Testis (tissue), 2 donors: ENCODE measurements at regions not wholly inside any gene's neighbourhood (a gene's known extent, or its start where the extent isn't known, plus 50 kb on each side); places are given as distances from the start of the nearest gene placed in this dataset.
A peak's percentile ranks its signal among the peaks of the same experiment; 100 is the strongest.

Experiments used
- DNase-seq: peaks from one replicate; pipeline ENCODE4 v3.0.0-alpha.2; 2019
- H3K27ac ChIP-seq, 2 donors: fragments of 200-600 bp; sonication (generic); one replicate each; pipeline ENCODE4 v1.5.1; 2019
- H3K27me3 ChIP-seq: fragments of 200-600 bp; sonication (generic); one replicate; pipeline ENCODE4 v1.5.1; 2019
- H3K36me3 ChIP-seq: fragments of 200-600 bp; sonication (generic); one replicate; pipeline ENCODE4 v1.5.1; 2017; ENCODE audit warnings: low read depth; ENCODE audit errors: missing control alignments
- H3K4me1 ChIP-seq: fragments of 200-600 bp; sonication (generic); one replicate; pipeline ENCODE4 v1.5.1; 2019
- H3K4me3 ChIP-seq, 2 donors: fragments of 200-600 bp; sonication (generic); one replicate each; pipeline ENCODE4 v1.5.1; 2017 to 2019
- H3K9me3 ChIP-seq: fragments of 200-600 bp; sonication (generic); one replicate; pipeline ENCODE4 v1.5.1; 2017
- POLR2A ChIP-seq: fragments of 450-650 bp; IDR thresholded peaks from one replicate; pipeline ENCODE4 v1.6.1; 2017; ENCODE audit warnings: antibody characterized with exemption, mild to moderate bottlenecking, moderate library complexity
- WGBS, 2 donors: methylation state at CpG; one replicate each; pipeline ENCODE4 v1.1.5; 2018; 5-methylcytosine and 5-hydroxymethylcytosine counted together
- intact Hi-C: fragments of 100-400 bp; cut with DNase I; formaldehyde crosslinking; loops from one replicate; pipeline ENCODE4 v1.15.1; 2023; ENCODE audit warnings: low total_unique reads
- TF ChIP-seq, protein P1 (sequence below), 3 experiments: fragments of 450-650 bp in 2 of 3; fragments of 200-600 bp in 1 of 3; sonication (generic) in 1 of 3; IDR thresholded peaks; one replicate each; pipeline ENCODE4 v1.5.1; 2016 to 2019; ENCODE audit warnings: antibody characterized with exemption in 3 of 3, mild to moderate bottlenecking in 2 of 3, moderate library complexity in 1 of 3

- H3K27me3 ChIP-seq: no peaks in the 10 kb centered on the region
- H3K27ac ChIP-seq: no peak overlapping the region
- no peaks in the 10 kb centered on the region for H3K9me3 ChIP-seq
- TF ChIP-seq, protein P1, sequence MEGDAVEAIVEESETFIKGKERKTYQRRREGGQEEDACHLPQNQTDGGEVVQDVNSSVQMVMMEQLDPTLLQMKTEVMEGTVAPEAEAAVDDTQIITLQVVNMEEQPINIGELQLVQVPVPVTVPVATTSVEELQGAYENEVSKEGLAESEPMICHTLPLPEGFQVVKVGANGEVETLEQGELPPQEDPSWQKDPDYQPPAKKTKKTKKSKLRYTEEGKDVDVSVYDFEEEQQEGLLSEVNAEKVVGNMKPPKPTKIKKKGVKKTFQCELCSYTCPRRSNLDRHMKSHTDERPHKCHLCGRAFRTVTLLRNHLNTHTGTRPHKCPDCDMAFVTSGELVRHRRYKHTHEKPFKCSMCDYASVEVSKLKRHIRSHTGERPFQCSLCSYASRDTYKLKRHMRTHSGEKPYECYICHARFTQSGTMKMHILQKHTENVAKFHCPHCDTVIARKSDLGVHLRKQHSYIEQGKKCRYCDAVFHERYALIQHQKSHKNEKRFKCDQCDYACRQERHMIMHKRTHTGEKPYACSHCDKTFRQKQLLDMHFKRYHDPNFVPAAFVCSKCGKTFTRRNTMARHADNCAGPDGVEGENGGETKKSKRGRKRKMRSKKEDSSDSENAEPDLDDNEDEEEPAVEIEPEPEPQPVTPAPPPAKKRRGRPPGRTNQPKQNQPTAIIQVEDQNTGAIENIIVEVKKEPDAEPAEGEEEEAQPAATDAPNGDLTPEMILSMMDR (IDR thresholded peaks at IDR 0.05): no peak
- TF ChIP-seq POLR2A: no peak
- no peaks in the 10 kb centered on the region for H3K36me3 ChIP-seq
- no peaks in the 10 kb centered on the region for H3K4me1 ChIP-seq
- intact Hi-C loops: no loop called here
- WGBS, 2 donors: 83 to 96% methylated on average over 5 to 39 of the region's 39 CpGs
- H3K4me3 ChIP-seq: peak overlapping the region; percentile 29 to 38
- DNase-seq: peak; percentile 54
These were observed 673.7 kb upstream of the BRINP3 start for GRCh38 chr1:191151321-191151807.

GRCh38 chr1:191152776-191153175, 675.1 kb upstream of the BRINP3 start:
- WGBS, 2 donors: 55 to 65% methylated on average over 4 of the region's 4 CpGs

DNA sequence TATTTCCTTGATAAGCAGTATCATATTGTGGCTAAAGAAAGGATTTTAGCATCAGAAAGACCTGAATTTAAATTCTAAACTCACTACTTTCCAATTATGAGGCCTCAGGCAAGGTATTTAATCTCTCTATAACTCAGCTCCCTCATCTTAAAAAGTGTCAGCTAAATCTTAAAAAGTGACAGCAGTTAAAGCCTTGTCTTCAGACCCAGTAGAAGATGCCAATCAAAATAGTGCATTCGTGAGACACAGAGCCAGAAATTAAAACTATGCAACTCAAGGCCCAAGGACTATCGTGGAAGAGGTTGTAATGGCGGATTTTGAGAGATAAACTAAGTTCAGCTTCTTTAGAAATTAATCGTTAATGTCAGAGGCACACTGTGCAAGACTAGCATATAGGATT, 677.5 kb upstream of the BRINP3 start:
- intact Hi-C loops: no loop called here
- Histone ChIP-seq H3K9me3 (no peaks in the 10 kb centered on the region), H3K4me3 (no peak overlapping the region), H3K4me1 (no peaks in the 10 kb centered on the region), H3K27me3 (no peaks in the 10 kb centered on the region), H3K36me3 (no peaks in the 10 kb centered on the region), H3K27ac (no peak overlapping the region)
- no peak for TF ChIP-seq POLR2A
- TF ChIP-seq, protein P1 (IDR thresholded peaks at IDR 0.05): no peak
- 45 to 55% methylated on average over 4 of the region's 4 CpGs for WGBS, 2 donors
- DNase-seq: no peak

More at GRCh38 chr1:191152776-191153175, 675.1 kb upstream of the BRINP3 start:
- intact Hi-C loops: no loop called here
- TF ChIP-seq POLR2A: no peak
- TF ChIP-seq, protein P1 (IDR thresholded peaks at IDR 0.05): no peak
- Histone ChIP-seq H3K4me3 (no peak overlapping the region), H3K9me3 (no peaks in the 10 kb centered on the region), H3K27ac (no peak overlapping the region), H3K4me1 (no peaks in the 10 kb centered on the region), H3K27me3 (no peaks in the 10 kb centered on the region), H3K36me3 (no peaks in the 10 kb centered on the region)
- DNase-seq: no peak

- no peak for TF ChIP-seq POLR2A
- no peak overlapping the region for H3K27ac ChIP-seq
- 89 to 96% methylated on average over 5 of the region's 5 CpGs for WGBS, 2 donors
- H3K9me3 ChIP-seq: no peaks in the 10 kb centered on the region
- DNase-seq: no peak
- intact Hi-C loops: no loop called here
- H3K36me3 ChIP-seq: no peaks in the 10 kb centered on the region
- H3K4me1 ChIP-seq: no peaks in the 10 kb centered on the region
- no peak overlapping the region for H3K4me3 ChIP-seq
- H3K27me3 ChIP-seq: no peaks in the 10 kb centered on the region
These were observed 683.2 kb upstream of the BRINP3 start for GRCh38 chr1:191160837-191161236.

DNA sequence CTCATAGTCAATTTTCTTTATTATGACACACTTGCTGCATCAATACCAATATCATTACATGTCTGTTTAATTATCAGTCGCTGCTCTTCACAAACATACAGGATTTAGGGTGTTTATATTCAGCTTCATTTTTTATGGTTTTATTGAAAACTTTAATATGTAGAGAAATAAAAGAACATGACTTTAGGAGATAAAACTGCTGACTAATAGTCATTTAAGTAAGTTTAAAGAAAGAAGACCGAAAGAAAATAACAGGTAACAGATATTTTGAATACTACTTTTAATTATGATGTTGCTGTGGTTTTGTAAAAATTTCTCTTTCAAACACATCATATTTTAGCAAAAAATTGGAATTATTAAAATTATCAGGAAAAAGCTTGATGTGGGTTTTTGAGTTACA, 685.1 kb upstream of the BRINP3 start:
- no peak for DNase-seq
- Histone ChIP-seq H3K36me3 (no peaks in the 10 kb centered on the region), H3K27ac (no peak overlapping the region), H3K4me1 (no peaks in the 10 kb centered on the region), H3K9me3 (no peaks in the 10 kb centered on the region), H3K4me3 (no peak overlapping the region), H3K27me3 (no peaks in the 10 kb centered on the region)
- TF ChIP-seq, protein P1 (IDR thresholded peaks at IDR 0.05): no peak
- TF ChIP-seq POLR2A: no peak
- 49 to 63% methylated on average over 2 of the region's 2 CpGs for WGBS, 2 donors
- intact Hi-C loops: no loop called here
